MM.1S (cell line): ENCODE measurements at regions not wholly inside any gene's neighbourhood (a gene's known extent, or its start where the extent isn't known, plus 50 kb on each side); places are given as distances from the start of the nearest gene placed in this dataset.

Experiments used
- CTCF ChIP-seq: fragments of 300-600 bp; sonication (generic); IDR thresholded peaks from 2 replicates; pipeline ENCODE4 v1.5.1; 2016; ENCODE audit warnings: antibody characterized with exemption, low read length, mixed read lengths
- EZH2 ChIP-seq: fragments of 300-600 bp; sonication (generic); optimal IDR thresholded peaks from 2 replicates; pipeline ENCODE3; 2017; ENCODE audit warnings: low read depth, mild to moderate bottlenecking, antibody characterized with exemption, low read length, mixed read lengths
- EZH2phosphoT487 ChIP-seq: fragments of 300-600 bp; sonication (generic); IDR thresholded peaks from 2 replicates; pipeline ENCODE4 v1.6.1; 2018; ENCODE audit warnings: antibody characterized with exemption, low read length

GRCh38 chrX:94662689-94663088 lies 988.7 kb downstream of the FAM133A start:
- TF ChIP-seq CTCF (peak; percentile 15), EZH2 (no peak), EZH2phosphoT487 (no peak)
